Ishikawa (cell line): ENCODE measurements at regions not wholly inside any gene's neighbourhood (a gene's known extent, or its start where the extent isn't known, plus 50 kb on each side); places are given as distances from the start of the nearest gene placed in this dataset.

Source experiments
- CEBPB ChIP-seq: IDR thresholded peaks from 2 replicates; pipeline ENCODE4 v1.6.1; 2012
- EGR1 ChIP-seq: IDR thresholded peaks from 2 replicates; pipeline ENCODE4 v1.6.1; 2012
- EP300 ChIP-seq: IDR thresholded peaks from 2 replicates; pipeline ENCODE4 v1.6.1; 2012; ENCODE audit warnings: borderline replicate concordance
- FOXM1 ChIP-seq: IDR thresholded peaks from 2 replicates; pipeline ENCODE4 v1.6.1; 2012; ENCODE audit warnings: low read depth, borderline replicate concordance
- MAX ChIP-seq: IDR thresholded peaks from 2 replicates; pipeline ENCODE4 v1.6.1; 2012
- NFIC ChIP-seq: IDR thresholded peaks from 2 replicates; pipeline ENCODE4 v1.6.1; 2012
- RAD21 ChIP-seq: IDR thresholded peaks from 2 replicates; pipeline ENCODE4 v1.6.1; 2012; ENCODE audit warnings: low read depth
- REST ChIP-seq: IDR thresholded peaks from 2 replicates; pipeline ENCODE4 v1.6.1; 2012; ENCODE audit warnings: low read depth, mild to moderate bottlenecking
- TAF1 ChIP-seq: IDR thresholded peaks from 2 replicates; pipeline ENCODE4 v1.6.1; 2012; ENCODE audit warnings: low read depth, mild to moderate bottlenecking
- TCF12 ChIP-seq: IDR thresholded peaks from 2 replicates; pipeline ENCODE4 v1.6.1; 2012; ENCODE audit warnings: low read depth
- TEAD4 ChIP-seq: IDR thresholded peaks from 2 replicates; pipeline ENCODE4 v1.6.1; 2012
- USF1 ChIP-seq: IDR thresholded peaks from 2 replicates; pipeline ENCODE4 v1.6.1; 2012
- YY1 ChIP-seq: IDR thresholded peaks from 2 replicates; pipeline ENCODE4 v1.6.1; 2012; ENCODE audit warnings: low read depth
- ZBTB7A ChIP-seq: IDR thresholded peaks from 2 replicates; pipeline ENCODE4 v1.6.1; 2012; ENCODE audit warnings: low read depth

GRCh38 chr5:24712047-24712446 lies 67.3 kb upstream of the CDH10 start:
- TF ChIP-seq EP300 (no peak), YY1 (no peak), CEBPB (no peak), FOXM1 (no peak), RAD21 (no peak), NFIC (no peak), TCF12 (no peak), USF1 (no peak), TAF1 (no peak), MAX (no peak), EGR1 (no peak), ZBTB7A (no peak), TEAD4 (no peak), REST (no peak)

GRCh38 chr5:24703934-24704333 lies 59.2 kb upstream of the CDH10 start:
- TF ChIP-seq TEAD4 (no peak), EP300 (no peak), ZBTB7A (no peak), REST (no peak), NFIC (no peak), MAX (no peak)
